Breast epithelium (tissue), 4 donors: ENCODE measurements at regions not wholly inside any gene's neighbourhood (a gene's known extent, or its start where the extent isn't known, plus 50 kb on each side); places are given as distances from the start of the nearest gene placed in this dataset.

Experiments
- DNase-seq, 2 donors: peaks; one replicate each; pipeline ENCODE4 v3.0.0-alpha.2; 2019; ENCODE audit warnings: low spot score in 2 of 2
- H3K27ac ChIP-seq, 2 donors: fragments of 200-600 bp; sonication (generic) in 1 of 2; one replicate each; pipeline ENCODE4 v1.5.1; 2016 to 2019; ENCODE audit warnings: mild to moderate bottlenecking in 1 of 2
- H3K27me3 ChIP-seq, 2 donors: fragments of 200-600 bp; sonication (generic) in 1 of 2; one replicate each; pipeline versions ENCODE4 v1.5.1 to v1.6.0; 2017 to 2019; ENCODE audit warnings: control low read depth in 1 of 2, mild to moderate bottlenecking in 1 of 2
- H3K36me3 ChIP-seq: fragments of 200-600 bp; one replicate; pipeline ENCODE4 v1.5.1; 2019
- H3K4me1 ChIP-seq, 2 donors: fragments of 200-600 bp; sonication (generic); one replicate each; pipeline ENCODE4 v1.5.1; 2016 to 2019; ENCODE audit warnings: control low read depth in 1 of 2
- H3K4me3 ChIP-seq, 3 donors: fragments of 200-600 bp; sonication (generic); 1 replicate in 2 of 3; 2 replicates in 1 of 3; pipeline ENCODE4 v1.5.1; 2016 to 2019; ENCODE audit warnings: mild to moderate bottlenecking in 3 of 3, moderate library complexity in 2 of 3
- H3K9me3 ChIP-seq, 2 donors: fragments of 200-600 bp; sonication (generic) in 1 of 2; one replicate each; pipeline ENCODE4 v1.5.1; 2016 to 2019; ENCODE audit warnings: control low read depth in 1 of 2
- CTCF ChIP-seq, 3 donors: fragments of 450-650 bp; IDR thresholded peaks; one replicate each; pipeline ENCODE4 v1.5.1; 2016 to 2017; ENCODE audit warnings: antibody characterized with exemption in 3 of 3, mild to moderate bottlenecking in 3 of 3, moderate library complexity in 3 of 3
- POLR2A ChIP-seq: fragments of 450-650 bp; IDR thresholded peaks from one replicate; pipeline ENCODE4 v1.6.1; 2016; ENCODE audit warnings: antibody characterized with exemption, mild to moderate bottlenecking, moderate library complexity
- POLR2AphosphoS5 ChIP-seq, 3 donors: sonication (generic); formaldehyde crosslinking; IDR thresholded peaks; one replicate each; pipeline ENCODE4 v1.6.1; 2017; ENCODE audit warnings: antibody characterized with exemption in 3 of 3
- intact Hi-C: fragments of 100-400 bp; cut with DNase I; formaldehyde crosslinking; loops from one replicate; pipeline ENCODE4 v1.15.1; 2023; ENCODE audit warnings: low total_unique reads

DNA sequence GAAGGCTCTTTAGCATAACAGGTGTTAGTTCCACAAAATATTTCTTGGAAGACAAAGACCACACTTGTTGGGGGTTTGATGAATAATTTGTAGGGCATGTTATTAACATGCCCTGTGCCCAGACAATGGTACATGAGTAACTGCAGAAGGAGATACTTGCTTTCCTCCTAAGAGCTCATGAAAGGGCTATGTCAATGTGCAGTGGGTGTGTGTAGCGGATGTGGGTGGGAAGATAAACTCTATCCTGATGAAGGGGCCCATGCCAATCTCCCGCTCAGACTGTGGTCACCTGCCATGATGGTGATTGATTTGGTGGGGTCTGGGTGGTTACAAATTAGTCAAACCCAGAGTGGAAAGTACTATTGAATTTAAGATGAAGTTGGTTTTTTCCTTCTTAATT lies 69.8 kb upstream of the DNAH14 start:
- DNase-seq = no peak
- Histone ChIP-seq H3K27ac (no peak overlapping the region), H3K27me3 (no peaks in the 10 kb centered on the region), H3K36me3 (no peaks in the 10 kb centered on the region), H3K4me3 (no peak overlapping the region), H3K9me3 (no peaks in the 10 kb centered on the region), H3K4me1 (no peaks in the 10 kb centered on the region)
- intact Hi-C loops = no loop called here
- TF ChIP-seq POLR2A (no peak), CTCF (IDR thresholded peaks at IDR 0.05) (no peak), POLR2AphosphoS5 (IDR thresholded peaks at IDR 0.05) (no peak)

GRCh38 chr1:224860488-224861338 lies 68.8 kb upstream of the DNAH14 start:
- Histone ChIP-seq H3K9me3 (peaks cover 0 to 3% of the 10 kb centered on the region in 2 donors), H3K27me3 (no peaks in the 10 kb centered on the region), H3K4me3 (no peak overlapping the region), H3K27ac (no peak overlapping the region), H3K36me3 (no peaks in the 10 kb centered on the region), H3K4me1 (no peaks in the 10 kb centered on the region)
- DNase-seq = no peak
- intact Hi-C loops = no loop called here
- no peak for TF ChIP-seq POLR2A
- no peak for TF ChIP-seq CTCF (IDR thresholded peaks at IDR 0.05)
- no peak for TF ChIP-seq POLR2AphosphoS5 (IDR thresholded peaks at IDR 0.05)

DNA sequence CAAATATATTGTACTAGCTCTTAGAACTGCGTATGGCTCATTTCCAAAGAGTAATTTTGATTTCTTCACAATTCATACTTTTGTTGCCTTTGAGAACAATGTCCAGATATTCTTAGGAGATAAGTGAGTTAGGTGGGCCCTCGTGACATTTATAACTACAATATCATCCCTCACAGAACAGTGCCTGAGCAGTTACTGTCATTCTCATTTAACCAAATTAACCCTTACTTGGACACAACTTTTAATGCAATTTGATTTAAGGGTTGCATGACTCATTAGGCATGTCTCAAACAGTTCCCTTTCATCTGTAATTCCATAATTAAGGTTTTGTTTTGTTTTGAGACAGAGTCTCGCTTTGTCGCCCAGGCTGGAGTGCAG lies 68.1 kb upstream of the DNAH14 start:
- Histone ChIP-seq H3K4me1 (no peaks in the 10 kb centered on the region), H3K4me3 (no peak overlapping the region), H3K27ac (no peak overlapping the region), H3K36me3 (no peaks in the 10 kb centered on the region), H3K27me3 (no peaks in the 10 kb centered on the region), H3K9me3 (peaks cover 0 to 9% of the 10 kb centered on the region in 2 donors)
- no peak for DNase-seq
- TF ChIP-seq POLR2AphosphoS5 (IDR thresholded peaks at IDR 0.05) = no peak
- no peak for TF ChIP-seq POLR2A
- no peak for TF ChIP-seq CTCF (IDR thresholded peaks at IDR 0.05)
- intact Hi-C loops = no loop called here

DNA sequence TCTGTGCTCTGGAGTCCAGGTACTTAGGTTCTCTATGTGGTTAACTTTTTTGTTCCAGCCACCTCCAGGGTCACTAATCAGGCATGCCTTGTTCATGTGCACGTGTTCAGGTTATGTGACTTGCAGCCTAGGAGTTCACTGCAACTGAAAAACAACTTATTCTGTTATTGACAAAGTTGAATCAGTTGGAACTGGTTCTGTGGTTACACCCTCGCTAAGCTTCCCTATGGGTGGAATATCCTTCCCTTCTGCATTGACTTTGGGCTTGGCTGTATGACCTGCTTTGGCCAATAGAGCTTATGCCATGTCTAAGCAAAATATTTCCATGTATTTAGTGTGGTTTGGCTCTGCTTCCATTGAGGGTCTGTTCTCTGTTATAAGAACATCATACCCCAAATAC lies 66.0 kb upstream of the DNAH14 start:
- H3K27me3 ChIP-seq = no peaks in the 10 kb centered on the region
- no peak overlapping the region for H3K4me3 ChIP-seq
- no peaks in the 10 kb centered on the region for H3K4me1 ChIP-seq
- intact Hi-C loops = no loop called here
- no peaks in the 10 kb centered on the region for H3K36me3 ChIP-seq
- H3K9me3 ChIP-seq = peaks cover 0 to 14% of the 10 kb centered on the region in 2 donors
- no peak overlapping the region for H3K27ac ChIP-seq
- no peak for TF ChIP-seq POLR2AphosphoS5 (IDR thresholded peaks at IDR 0.05)
- TF ChIP-seq CTCF (IDR thresholded peaks at IDR 0.05) = no peak
- no peak for TF ChIP-seq POLR2A
- no peak for DNase-seq

DNA sequence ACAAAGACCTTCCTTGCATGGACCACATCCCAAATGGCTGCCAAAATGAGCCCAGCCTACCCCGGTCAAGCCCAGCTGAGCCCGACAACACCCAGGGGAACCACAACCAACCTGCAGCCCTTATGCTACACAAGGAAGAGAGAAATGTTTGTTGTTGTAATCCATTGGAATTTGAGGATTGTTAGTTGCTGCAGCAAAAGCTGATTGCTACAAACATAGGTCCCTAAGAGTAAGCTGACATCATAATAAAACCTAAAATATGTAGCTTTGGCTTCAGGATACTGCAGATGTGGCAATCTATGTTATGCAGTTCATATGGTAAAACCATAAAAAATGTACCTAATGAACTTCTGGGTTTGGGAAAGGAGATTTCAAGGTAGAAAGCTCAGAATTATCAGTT lies 65.5 kb upstream of the DNAH14 start:
- Histone ChIP-seq H3K4me1 (no peaks in the 10 kb centered on the region), H3K4me3 (no peak overlapping the region), H3K27me3 (no peaks in the 10 kb centered on the region), H3K27ac (no peak overlapping the region), H3K9me3 (peaks cover 0 to 14% of the 10 kb centered on the region in 2 donors), H3K36me3 (no peaks in the 10 kb centered on the region)
- intact Hi-C loops = no loop called here
- TF ChIP-seq POLR2A (no peak), POLR2AphosphoS5 (IDR thresholded peaks at IDR 0.05) (no peak), CTCF (IDR thresholded peaks at IDR 0.05) (no peak)
- DNase-seq = no peak
